ENCODE measurements at regions not wholly inside any gene's neighbourhood (a gene's known extent, or its start where the extent isn't known, plus 50 kb on each side); places are given as distances from the start of the nearest gene placed in this dataset.
A peak's percentile ranks its signal among the peaks of the same experiment; 100 is the strongest.
"Not testable (repeated sequence)": the region's sequence is repeated elsewhere in the genome, so short reads cannot be mapped to it uniquely, and the experiment has no call there.

DNA sequence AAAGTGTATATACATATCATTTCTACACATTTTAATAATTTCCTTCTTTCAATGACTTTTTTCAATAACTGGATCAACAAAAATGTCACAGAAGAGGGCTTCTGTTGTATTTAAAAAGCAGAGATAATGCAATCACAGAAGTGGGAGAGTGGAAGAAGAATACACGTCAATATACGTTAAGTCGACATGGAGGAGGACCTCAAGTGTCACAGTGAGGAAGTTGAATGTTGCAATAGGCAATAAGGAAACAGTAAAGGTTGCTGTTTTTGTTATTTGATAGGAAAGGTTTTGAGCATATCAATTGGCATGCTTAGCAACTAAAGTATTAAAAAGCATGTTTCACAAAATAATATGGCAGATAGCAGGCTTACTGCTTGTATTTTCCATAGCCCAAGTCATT, 184.0 kb upstream of the NR4A3 start:
- no peak for DNase-seq

- DNase-seq = no peak
Measured at GRCh38 chr9:99638971-99639370, 182.7 kb upstream of the NR4A3 start.

- no peak for DNase-seq
Measured at GRCh38 chr9:99647604-99648003, 174.1 kb upstream of the NR4A3 start.

- no peak for DNase-seq
Measured at GRCh38 chr9:99650187-99650874, 171.4 kb upstream of the NR4A3 start.

GRCh38 chr9:99660191-99660636, 161.5 kb upstream of the NR4A3 start:
- no peak for DNase-seq

DNA sequence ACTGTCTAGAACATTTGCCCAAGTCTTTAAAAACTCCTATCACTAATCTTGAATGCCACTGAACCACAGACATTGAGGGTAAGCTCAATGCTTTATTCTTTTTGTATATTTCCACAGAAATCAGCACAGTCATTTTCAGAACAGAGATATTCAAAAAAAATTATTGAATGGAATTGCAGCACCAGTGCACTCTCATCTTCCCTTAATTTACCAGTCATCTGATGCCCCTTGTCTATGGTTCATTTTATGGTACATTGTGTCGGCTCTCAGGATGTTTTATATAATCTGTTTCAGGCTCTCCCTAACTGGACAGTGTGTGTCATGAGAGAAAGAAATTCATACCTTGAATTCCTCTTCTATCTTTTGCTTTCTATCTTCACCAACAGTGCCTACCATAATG, 158.4 kb upstream of the NR4A3 start:
- no peak for DNase-seq

DNA sequence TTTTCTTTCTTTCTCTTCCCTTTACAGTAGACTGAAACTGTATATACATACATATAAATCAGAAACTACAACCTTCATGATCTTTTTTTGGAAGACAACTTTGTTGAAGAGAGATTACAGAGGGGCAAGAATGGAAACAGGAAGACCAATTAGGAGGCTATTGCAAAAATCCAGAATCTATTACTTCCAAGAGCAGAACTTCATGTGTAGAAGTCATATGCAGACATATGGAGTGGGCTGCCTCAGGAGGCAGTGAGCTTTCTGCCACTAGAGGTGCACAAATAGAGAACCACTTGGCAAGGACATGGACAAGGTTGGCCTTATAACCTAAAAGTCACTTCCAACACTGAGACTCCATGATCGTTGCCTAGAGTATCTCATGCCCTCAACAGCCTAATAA, 157.8 kb upstream of the NR4A3 start:
- no peak for DNase-seq

- DNase-seq = no peak
Measured at GRCh38 chr9:99666571-99666970, 155.1 kb upstream of the NR4A3 start.

DNA sequence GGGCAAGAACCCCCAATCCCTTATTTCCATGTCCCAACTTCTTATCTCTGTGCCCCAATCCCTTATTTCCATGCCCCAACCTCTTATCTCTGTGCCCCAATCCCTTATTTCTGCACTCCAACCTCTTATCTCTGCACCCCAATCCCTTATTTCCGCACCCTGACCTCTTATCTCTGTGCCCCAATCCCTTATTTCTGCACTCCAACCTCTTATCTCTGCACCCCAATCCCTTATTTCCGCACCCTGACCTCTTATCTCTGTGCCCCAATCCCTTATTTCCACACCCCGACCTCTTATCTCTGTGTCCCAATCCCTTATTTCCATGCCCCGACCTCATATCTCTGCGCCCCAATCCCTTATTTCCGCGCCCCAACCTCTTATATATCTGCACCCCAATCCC, 150.8 kb upstream of the NR4A3 start:
- DNase-seq = not testable (repeated sequence)

DNA sequence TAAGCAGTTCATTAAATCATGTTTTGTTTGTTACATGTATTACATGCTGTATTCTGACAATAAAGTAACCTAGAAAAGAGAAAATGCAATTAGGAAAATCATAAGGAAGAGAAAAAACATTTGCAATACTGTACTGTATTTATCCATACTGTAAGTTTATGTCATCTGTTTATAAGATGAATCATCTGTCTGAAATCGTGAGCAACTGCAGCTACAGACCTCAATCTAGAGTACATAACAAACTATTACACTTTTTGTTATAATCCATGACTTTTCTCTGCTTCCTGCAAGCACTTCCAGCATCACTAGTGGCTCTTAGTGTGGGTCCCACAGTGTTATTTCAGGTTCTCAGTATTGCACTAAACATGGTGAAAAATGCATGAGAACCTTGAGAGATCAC, 144.4 kb upstream of the NR4A3 start:
- no peak for DNase-seq

- no peak for DNase-seq
Measured at GRCh38 chr9:99678566-99678965, 143.1 kb upstream of the NR4A3 start.

GRCh38 chr9:99680191-99680590, 141.5 kb upstream of the NR4A3 start:
- DNase-seq = no peak

DNA sequence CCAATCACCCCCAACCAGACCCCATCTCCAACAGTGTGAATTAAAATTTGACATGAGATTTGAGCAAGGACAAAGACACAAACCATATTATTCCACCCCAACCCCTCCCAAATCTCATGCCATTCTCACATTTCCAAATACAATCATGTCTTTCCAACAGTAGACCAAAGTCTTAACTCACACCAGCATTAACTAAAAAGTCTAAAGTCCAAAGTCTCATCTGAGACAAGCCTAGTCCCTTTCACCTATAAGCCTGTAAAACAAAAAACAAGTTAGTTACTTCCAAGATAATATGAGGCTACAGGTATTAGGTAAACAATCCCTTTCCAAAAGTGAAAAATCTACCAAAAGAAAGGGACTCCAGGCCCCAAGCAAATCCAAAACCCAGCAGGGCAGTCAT, 140.6 kb upstream of the NR4A3 start:
- no peak for DNase-seq

DNA sequence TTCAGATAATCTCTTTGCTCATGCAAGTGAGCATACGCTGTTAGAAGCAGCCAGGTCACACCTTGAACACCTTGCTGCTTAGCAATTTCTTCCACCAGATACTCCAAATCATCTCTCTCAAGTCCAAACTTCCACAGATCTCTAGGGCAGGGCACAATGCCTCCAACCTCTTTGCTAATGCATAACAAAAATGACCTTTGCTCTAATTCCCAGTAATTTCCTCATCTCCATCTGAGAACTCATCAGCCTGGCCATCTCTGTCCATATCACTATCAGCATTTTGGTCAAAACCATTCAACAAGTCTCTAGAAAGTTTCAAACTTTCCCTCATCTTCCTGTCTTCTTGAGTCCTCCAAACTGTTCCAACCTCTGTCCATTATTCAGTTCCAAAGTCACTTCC, 139.3 kb upstream of the NR4A3 start:
- no peak for DNase-seq

GRCh38 chr9:99682870-99683269, 138.8 kb upstream of the NR4A3 start:
- no peak for DNase-seq

GRCh38 chr9:99690573-99690972, 131.1 kb upstream of the NR4A3 start:
- peak; percentile 4 for DNase-seq

GRCh38 chr9:99693888-99694287, 127.8 kb upstream of the NR4A3 start:
- DNase-seq = no peak

DNA sequence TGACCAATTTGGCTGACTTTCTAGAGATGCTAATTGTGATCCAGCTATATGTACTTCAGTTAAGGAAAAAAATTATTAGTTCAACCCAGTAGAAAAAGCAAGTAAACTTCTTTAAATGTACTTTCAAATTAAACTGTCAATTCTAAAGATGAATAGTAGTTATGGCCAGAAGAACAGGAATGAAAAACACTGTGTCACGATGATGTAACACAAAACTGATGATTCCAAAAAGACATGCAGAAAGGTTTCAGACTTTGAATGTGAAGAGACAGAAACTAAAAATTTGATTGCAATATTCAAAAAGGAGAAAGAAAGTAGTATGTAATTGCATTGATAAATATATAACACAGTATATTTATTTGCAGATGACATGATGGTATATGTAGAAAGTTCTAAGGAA, 127.3 kb upstream of the NR4A3 start:
- DNase-seq = no peak

- no peak for DNase-seq
Measured at GRCh38 chr9:99699396-99699795, 122.3 kb upstream of the NR4A3 start.

- DNase-seq = no peak
Measured at GRCh38 chr9:99712214-99712613, 109.5 kb upstream of the NR4A3 start.

DNA sequence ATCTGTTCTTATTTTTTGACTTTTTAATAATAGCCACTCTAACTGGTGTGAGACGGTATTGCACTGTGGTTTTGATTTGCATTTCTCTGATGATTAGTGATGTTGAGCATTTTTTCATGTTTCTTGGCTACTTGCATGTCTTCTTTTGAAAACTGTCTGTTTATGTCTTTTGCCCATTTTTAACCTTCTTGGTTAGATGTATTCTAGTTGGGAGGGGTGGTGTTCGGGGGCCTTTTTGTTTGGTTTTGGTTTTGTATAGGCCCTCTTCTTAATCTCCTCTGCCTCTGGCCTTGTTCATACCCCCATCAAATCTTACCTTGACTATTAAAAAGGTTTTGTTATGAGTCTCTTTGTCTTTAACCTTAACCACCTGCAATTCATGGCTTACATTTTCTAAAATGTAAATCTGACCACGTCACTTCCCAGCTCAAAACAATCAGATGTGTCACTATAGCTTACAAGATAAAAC, 107.8 kb upstream of the NR4A3 start:
- no peak for DNase-seq

GRCh38 chr9:99718631-99719030, 103.1 kb upstream of the NR4A3 start:
- no peak for DNase-seq

DNA sequence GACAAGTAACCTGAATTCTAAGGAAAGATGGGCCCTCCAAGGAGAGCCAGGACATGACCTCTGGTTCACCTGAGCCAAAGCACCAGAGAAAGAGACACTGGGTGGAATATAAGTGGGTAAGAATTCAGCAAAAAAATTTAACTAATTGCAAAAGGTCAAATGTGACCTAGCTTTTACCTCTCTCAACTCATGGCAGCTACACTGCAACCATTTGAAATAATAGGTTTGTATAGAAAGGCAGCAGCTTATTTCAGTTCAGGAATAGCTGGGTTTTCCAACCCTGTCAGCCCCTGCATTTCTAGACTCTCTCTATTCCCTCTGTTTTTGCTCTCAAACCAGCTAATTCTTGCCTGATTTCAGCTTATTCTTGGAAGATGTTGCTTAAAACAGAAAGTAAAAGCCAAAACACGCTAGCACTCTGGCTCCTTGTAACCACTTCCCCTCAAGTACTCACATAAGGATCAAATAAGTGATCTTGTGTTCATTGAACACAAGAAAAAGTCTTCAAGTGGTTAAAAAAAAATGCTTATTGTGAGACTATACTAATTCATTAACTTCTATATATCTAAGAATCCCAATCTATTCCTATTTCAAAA, 101.1 kb upstream of the NR4A3 start:
- DNase-seq = no peak

DNA sequence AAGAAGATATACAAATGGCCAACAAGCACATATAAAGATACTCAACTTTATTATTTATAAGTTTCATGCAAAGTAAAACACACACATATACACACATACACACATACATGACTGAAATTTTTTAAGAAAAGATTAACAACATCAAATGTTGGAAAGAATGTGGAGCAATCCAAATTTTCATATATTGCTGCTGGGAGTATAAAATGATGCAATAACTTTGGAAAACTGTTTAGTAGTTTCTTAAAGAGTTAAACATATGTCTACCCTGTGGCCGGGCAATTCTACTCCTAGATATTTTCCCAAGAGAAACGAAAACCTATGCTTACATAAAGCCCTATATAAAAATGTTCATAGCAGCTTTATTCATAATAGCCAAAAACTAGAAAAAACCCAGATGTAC, 99.8 kb upstream of the NR4A3 start:
- no peak for DNase-seq

- DNase-seq = no peak
Measured at GRCh38 chr9:99722877-99723276, 98.8 kb upstream of the NR4A3 start.

Data from NCI-H1436 treated with DMSO at 0.1 percent for 48 hours (cell line).